HepG2 (cell line): ENCODE measurements at regions not wholly inside any gene's neighbourhood (a gene's known extent, or its start where the extent isn't known, plus 50 kb on each side); places are given as distances from the start of the nearest gene placed in this dataset.

Experiments
- CREB1 ChIP-seq, 2 experiments: fragments of 450-650 bp in 1 of 2; IDR thresholded peaks; 2 replicates each; pipeline ENCODE4 v1.6.1; 2016 to 2017; ENCODE audit warnings: control low read depth in 1 of 2, mild to moderate bottlenecking in 1 of 2, missing compliant biosample characterization in 1 of 2, missing genetic modification characterization in 1 of 2
- LCORL ChIP-seq, 2 experiments: fragments of 450-650 bp in 1 of 2; sonication (generic) in 1 of 2; formaldehyde crosslinking in 1 of 2; IDR thresholded peaks; 2 replicates each; pipeline versions ENCODE4 v1.5.0 to v1.6.1; 2017 to 2020; ENCODE audit warnings: antibody characterized with exemption in 1 of 2, missing genetic modification reagents in 1 of 2
- STAT6 ChIP-seq: sonication (generic); formaldehyde crosslinking; IDR thresholded peaks from 2 replicates; pipeline ENCODE4 v1.4.0; 2020; ENCODE audit warnings: missing genetic modification reagents, mild to moderate bottlenecking, borderline replicate concordance
- TARDBP ChIP-seq: sonication (generic); formaldehyde crosslinking; IDR thresholded peaks from 2 replicates; pipeline ENCODE4 v1.8.0; 2022; ENCODE audit warnings: mild to moderate bottlenecking, missing genetic modification reagents
- ZBTB1 ChIP-seq: sonication (generic); formaldehyde crosslinking; IDR thresholded peaks from 2 replicates; pipeline ENCODE4 v1.4.0; 2020; ENCODE audit warnings: missing genetic modification reagents, borderline replicate concordance
- TF ChIP-seq, protein P1 (sequence below): sonication (generic); formaldehyde crosslinking; IDR thresholded peaks from 2 replicates; pipeline ENCODE4 v1.4.0; 2020; ENCODE audit warnings: missing genetic modification reagents
- TF ChIP-seq, protein P2 (sequence below): sonication (generic); formaldehyde crosslinking; IDR thresholded peaks from 2 replicates; pipeline ENCODE4 v1.5.0; 2020; ENCODE audit warnings: missing genetic modification reagents

DNA sequence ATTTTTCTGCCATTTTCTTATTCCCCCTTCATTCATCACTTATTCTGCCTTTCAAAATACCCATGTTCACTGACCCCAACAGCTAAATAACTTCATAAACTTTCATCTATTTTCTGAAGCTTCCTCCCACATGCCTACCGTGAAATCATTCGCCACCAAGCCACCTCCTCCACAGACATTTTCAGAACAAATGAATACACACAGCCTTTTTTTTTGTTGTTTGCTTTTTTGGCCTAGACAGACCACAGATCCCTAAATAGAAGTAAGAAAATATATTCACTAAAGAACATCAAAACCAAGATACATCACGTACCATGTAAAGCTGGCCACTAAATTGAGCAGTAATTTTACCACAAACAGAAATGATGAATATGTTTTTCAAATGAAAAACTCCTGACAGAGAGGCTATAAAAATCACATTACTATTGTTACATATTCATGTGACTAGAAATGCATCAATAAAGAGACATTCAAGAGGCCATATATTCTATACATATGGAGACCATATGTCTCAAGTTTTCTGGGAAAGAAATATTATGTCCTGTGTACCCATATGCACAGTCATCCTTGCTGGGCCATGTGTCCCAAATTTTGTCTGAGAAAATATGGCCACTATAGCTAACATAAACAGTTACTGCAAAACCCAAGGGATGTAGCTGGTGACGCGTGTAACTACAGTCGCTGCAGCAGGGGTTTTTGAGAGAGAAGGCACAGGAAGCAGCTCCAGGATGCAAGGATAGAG, 200.3 kb downstream of the FBXO15 start (continued):
- TF ChIP-seq, protein P1, sequence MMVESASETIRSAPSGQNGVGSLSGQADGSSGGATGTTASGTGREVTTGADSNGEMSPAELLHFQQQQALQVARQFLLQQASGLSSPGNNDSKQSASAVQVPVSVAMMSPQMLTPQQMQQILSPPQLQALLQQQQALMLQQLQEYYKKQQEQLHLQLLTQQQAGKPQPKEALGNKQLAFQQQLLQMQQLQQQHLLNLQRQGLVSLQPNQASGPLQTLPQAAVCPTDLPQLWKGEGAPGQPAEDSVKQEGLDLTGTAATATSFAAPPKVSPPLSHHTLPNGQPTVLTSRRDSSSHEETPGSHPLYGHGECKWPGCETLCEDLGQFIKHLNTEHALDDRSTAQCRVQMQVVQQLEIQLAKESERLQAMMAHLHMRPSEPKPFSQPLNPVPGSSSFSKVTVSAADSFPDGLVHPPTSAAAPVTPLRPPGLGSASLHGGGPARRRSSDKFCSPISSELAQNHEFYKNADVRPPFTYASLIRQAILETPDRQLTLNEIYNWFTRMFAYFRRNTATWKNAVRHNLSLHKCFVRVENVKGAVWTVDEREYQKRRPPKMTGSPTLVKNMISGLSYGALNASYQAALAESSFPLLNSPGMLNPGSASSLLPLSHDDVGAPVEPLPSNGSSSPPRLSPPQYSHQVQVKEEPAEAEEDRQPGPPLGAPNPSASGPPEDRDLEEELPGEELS (CRISPR knock-in tag), result no peak
- TF ChIP-seq STAT6 (no peak), LCORL (IDR thresholded peaks at IDR 0.05) (no peak), LCORL (CRISPR knock-in tag; IDR thresholded peaks at IDR 0.05) (no peak), ZBTB1 (CRISPR knock-in tag) (no peak), TARDBP (CRISPR knock-in tag) (no peak), CREB1 (IDR thresholded peaks at IDR 0.05) (no peak), CREB1 (CRISPR knock-in tag; IDR thresholded peaks at IDR 0.05) (no peak)
- TF ChIP-seq, protein P2, sequence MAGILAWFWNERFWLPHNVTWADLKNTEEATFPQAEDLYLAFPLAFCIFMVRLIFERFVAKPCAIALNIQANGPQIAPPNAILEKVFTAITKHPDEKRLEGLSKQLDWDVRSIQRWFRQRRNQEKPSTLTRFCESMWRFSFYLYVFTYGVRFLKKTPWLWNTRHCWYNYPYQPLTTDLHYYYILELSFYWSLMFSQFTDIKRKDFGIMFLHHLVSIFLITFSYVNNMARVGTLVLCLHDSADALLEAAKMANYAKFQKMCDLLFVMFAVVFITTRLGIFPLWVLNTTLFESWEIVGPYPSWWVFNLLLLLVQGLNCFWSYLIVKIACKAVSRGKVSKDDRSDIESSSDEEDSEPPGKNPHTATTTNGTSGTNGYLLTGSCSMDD (CRISPR knock-in tag), result no peak
